Lower leg skin (tissue), 4 donors: ENCODE measurements at regions not wholly inside any gene's neighbourhood (a gene's known extent, or its start where the extent isn't known, plus 50 kb on each side); places are given as distances from the start of the nearest gene placed in this dataset.

ENCODE experiments used
- DNase-seq, 2 donors: peaks; one replicate each; pipeline ENCODE4 v3.0.0-alpha.2; 2019; ENCODE audit warnings: low spot score in 2 of 2
- H3K4me3 ChIP-seq: fragments of 200-600 bp; sonication (generic); 2 replicates; pipeline ENCODE4 v1.5.1; 2017; ENCODE audit warnings: mild to moderate bottlenecking, low read depth; ENCODE audit not compliant: poor library complexity, severe bottlenecking
- CTCF ChIP-seq, 3 donors: fragments of 450-650 bp; IDR thresholded peaks; one replicate each; pipeline ENCODE4 v1.5.1; 2016; ENCODE audit warnings: antibody characterized with exemption in 3 of 3, mild to moderate bottlenecking in 3 of 3, moderate library complexity in 2 of 3
- POLR2A ChIP-seq, 2 donors: fragments of 450-650 bp; IDR thresholded peaks; one replicate each; pipeline ENCODE4 v1.6.1; 2016 to 2017; ENCODE audit warnings: antibody characterized with exemption in 2 of 2, mild to moderate bottlenecking in 1 of 2, moderate library complexity in 1 of 2
- WGBS, 2 donors: methylation state at CpG; one replicate each; pipeline ENCODE4 v1.1.5; 2018; 5-methylcytosine and 5-hydroxymethylcytosine counted together
- intact Hi-C: fragments of 100-400 bp; cut with DNase I; formaldehyde crosslinking; loops from one replicate; pipeline ENCODE4 v1.15.0; 2023; ENCODE audit warnings: low total_unique reads

GRCh38 chr1:38279148-38279547 lies 232.6 kb upstream of the POU3F1 start:
- intact Hi-C loops, result no loop called here
- DNase-seq, result no peak
- TF ChIP-seq POLR2A (IDR thresholded peaks at IDR 0.05), result no peak
- no peak for TF ChIP-seq CTCF (IDR thresholded peaks at IDR 0.05)

DNA sequence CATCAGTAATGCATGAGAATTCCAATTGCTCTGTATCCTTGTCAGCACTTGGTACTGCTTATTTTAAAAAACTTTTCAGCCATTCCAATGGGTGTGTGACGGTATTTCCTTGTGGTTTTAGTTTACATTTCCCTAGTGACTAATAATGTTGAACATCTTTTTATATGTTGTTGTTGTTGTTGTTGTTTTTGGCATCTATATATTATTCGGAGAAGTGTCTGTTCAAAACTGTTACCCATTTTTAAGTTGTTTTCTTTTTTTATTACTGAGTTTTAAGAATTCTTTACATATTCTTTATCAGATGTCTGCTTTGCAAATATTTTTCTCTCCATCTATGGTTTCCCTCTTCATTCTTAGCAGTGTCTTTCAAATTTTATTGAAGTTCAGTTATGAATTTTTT lies 231.1 kb upstream of the POU3F1 start:
- TF ChIP-seq POLR2A (IDR thresholded peaks at IDR 0.05), result no peak
- TF ChIP-seq CTCF (IDR thresholded peaks at IDR 0.05), result no peak
- WGBS, 2 donors, result 81 to 89% methylated on average over 2 of the region's 2 CpGs
- DNase-seq, result no peak
- no peak overlapping the region for H3K4me3 ChIP-seq
- intact Hi-C loops, result no loop called here

More at GRCh38 chr1:38279148-38279547, 232.6 kb upstream of the POU3F1 start:
- no peak overlapping the region for H3K4me3 ChIP-seq

- no peak for TF ChIP-seq POLR2A (IDR thresholded peaks at IDR 0.05)
- TF ChIP-seq CTCF (IDR thresholded peaks at IDR 0.05), result no peak
- 91% methylated on average over 3 of the region's 3 CpGs for WGBS, 2 donors
- H3K4me3 ChIP-seq, result no peak overlapping the region
- DNase-seq, result no peak
- intact Hi-C loops, result no loop called here
These were observed 229.4 kb upstream of the POU3F1 start for GRCh38 chr1:38275960-38276359.

DNA sequence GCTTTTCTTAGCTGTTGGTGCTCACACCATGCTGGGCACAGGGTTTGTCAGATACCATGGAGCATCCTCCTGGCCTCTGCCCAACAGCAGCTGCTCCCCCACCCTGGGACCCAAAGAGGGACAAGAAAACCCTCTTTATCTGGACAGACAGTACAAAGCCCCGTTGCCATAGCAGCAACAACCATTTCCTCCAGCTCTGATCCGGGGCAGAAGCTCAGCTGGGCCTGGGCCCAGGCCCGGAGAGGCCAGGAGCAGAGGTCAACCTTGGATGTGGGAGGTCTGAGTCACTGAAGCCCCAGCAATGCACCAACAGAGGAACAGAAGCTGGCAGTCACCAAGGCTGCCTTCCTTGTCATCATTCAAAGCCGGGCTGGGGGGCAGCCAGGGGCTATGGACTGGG lies 228.4 kb upstream of the POU3F1 start:
- intact Hi-C loops, result no loop called here
- 38 to 47% methylated on average over 4 of the region's 4 CpGs for WGBS, 2 donors

DNA sequence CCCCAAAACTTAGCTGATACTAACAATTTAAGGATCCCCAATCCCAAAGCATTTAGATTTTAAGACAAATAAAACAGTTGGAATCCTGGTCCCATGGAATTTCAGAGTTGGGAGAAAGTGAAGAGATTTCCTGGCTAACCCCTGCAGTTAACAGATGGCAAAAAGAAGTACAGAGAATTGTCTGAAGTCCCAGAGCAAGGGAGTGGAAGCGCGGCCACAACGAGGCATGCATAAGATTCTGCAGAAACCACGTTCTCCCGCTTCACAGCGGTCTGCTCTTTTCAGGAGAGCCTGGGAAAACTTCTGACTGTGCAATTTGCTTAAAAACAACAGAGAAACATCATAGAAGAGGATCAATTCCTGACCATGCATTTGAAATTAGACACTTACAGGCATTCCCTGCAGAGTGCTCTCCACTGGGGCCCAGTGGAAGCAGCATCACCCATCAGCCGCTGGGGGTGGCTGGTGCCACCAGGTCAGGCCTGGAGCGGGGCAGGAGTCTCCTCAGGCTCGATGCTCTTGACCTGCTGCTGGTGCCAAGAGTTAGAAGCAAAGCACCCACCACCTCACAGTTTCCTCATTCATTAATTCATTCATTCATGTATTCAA lies 226.7 kb upstream of the POU3F1 start:
- TF ChIP-seq CTCF (IDR thresholded peaks at IDR 0.05), result no peak
- no peak for TF ChIP-seq POLR2A (IDR thresholded peaks at IDR 0.05)
- DNase-seq, result no peak
- intact Hi-C loops, result no loop called here
- 69 to 76% methylated on average over 9 of the region's 9 CpGs for WGBS, 2 donors
- no peak overlapping the region for H3K4me3 ChIP-seq

More for the DNA sequence above, 228.4 kb upstream of the POU3F1 start:
- DNase-seq, result no peak
- TF ChIP-seq CTCF (IDR thresholded peaks at IDR 0.05), result no peak
- H3K4me3 ChIP-seq, result no peak overlapping the region

DNA sequence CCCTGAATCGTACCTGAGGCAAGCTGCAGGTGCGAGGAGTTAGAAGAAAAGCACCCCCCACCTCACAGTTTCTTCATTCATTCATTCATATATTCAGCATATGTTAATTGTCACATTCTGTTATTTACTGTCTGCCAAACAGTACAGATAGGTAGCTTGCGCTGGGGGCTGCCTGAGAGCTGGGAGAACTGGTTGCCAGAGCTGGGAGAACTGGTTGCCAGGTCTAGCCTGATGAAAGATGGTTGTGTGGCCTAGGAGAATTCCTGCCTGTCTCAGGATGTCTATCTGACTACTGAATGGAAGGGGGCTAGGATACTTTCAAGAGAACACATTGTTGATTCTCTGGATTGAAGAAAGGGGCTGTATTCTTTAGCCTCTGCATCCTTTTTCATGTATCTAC lies 225.9 kb upstream of the POU3F1 start:
- TF ChIP-seq CTCF (IDR thresholded peaks at IDR 0.05) (no peak), POLR2A (IDR thresholded peaks at IDR 0.05) (no peak)
- no peak for DNase-seq
- H3K4me3 ChIP-seq, result no peak overlapping the region
- WGBS, 2 donors, result 77 to 86% methylated on average over 3 of the region's 3 CpGs
- intact Hi-C loops, result no loop called here
